H1 (cell line): ENCODE measurements at regions not wholly inside any gene's neighbourhood (a gene's known extent, or its start where the extent isn't known, plus 50 kb on each side); places are given as distances from the start of the nearest gene placed in this dataset.

Experiments used
- CTCF ChIA-PET: fragments of 300-600 bp; sonication (Branson Sonifier 250); formaldehyde crosslinking; loops from one replicate; lab custom pipeline; 2021; ENCODE audit not compliant: partially characterized antibody; lab: Charles Lee
- POLR2A ChIA-PET: fragments of 300-600 bp; sonication (Branson Sonifier 250); formaldehyde crosslinking; loops from one replicate; lab custom pipeline; 2021; ENCODE audit warnings: inconsistent platforms; ENCODE audit not compliant: partially characterized antibody; lab: Charles Lee
- DNase-seq, 2 experiments: peaks; one replicate each; pipeline versions ENCODE4 v3.0.0 to v3.0.0-alpha.2; 2010 to 2022; ENCODE audit warnings: low spot score in 2 of 2, low read depth in 1 of 2, mixed read lengths in 1 of 2
- FAIRE-seq: peaks from 2 replicates; lab custom pipeline; 2011; peaks lifted over from hg19 to GRCh38; lab: Jason Lieb, UNC
- H2AFZ ChIP-seq: 2 replicates; pipeline ENCODE4 v1.8.1; 2012; ENCODE audit warnings: low read length, inconsistent platforms
- H2AK5ac ChIP-seq: 2 replicates; pipeline ENCODE4 v1.6.1; 2013; ENCODE audit warnings: low read depth, low read length
- H2BK120ac ChIP-seq: replicated peaks from 2 replicates; pipeline ENCODE3; 2013; ENCODE audit warnings: low read depth, low read length, inconsistent platforms
- H2BK12ac ChIP-seq: 2 replicates; pipeline ENCODE4 v1.6.1; 2013; ENCODE audit warnings: low read depth, low read length
- H2BK15ac ChIP-seq: 2 replicates; pipeline ENCODE4 v1.6.1; 2013; ENCODE audit warnings: low read length
- H2BK20ac ChIP-seq: 2 replicates; pipeline ENCODE4 v1.6.1; 2013; ENCODE audit warnings: low read length
- H2BK5ac ChIP-seq: 2 replicates; pipeline ENCODE4 v1.6.1; 2013; ENCODE audit warnings: low read depth, low read length
- H3K14ac ChIP-seq: 2 replicates; pipeline ENCODE4 v1.6.1; 2013; ENCODE audit warnings: inconsistent platforms; ENCODE audit not compliant: insufficient read length
- H3K18ac ChIP-seq: 2 replicates; pipeline ENCODE4 v1.6.1; 2013; ENCODE audit warnings: low read length; ENCODE audit errors: extremely low read depth
- H3K23ac ChIP-seq: 2 replicates; pipeline ENCODE4 v1.6.1; 2013; ENCODE audit warnings: inconsistent platforms; ENCODE audit not compliant: insufficient read length
- H3K23me2 ChIP-seq: 2 replicates; pipeline ENCODE4 v1.6.1; 2013; ENCODE audit warnings: low read depth, low read length
- H3K27ac ChIP-seq: 2 replicates; pipeline ENCODE4 v1.6.1; 2011; ENCODE audit warnings: low read depth, low read length, inconsistent platforms
- H3K27me3 ChIP-seq, 4 experiments: replicated peaks in 1 of 4; 1 replicate in 1 of 4; 2 replicates in 3 of 4; pipeline versions ENCODE4 v1.6.1 to v1.8.1; 2011 to 2013; ENCODE audit warnings: low read length in 3 of 4, mild to moderate bottlenecking in 3 of 4, inconsistent platforms in 2 of 4, mixed read lengths in 2 of 4, moderate library complexity in 1 of 4; ENCODE audit not compliant: control insufficient read depth in 3 of 4, insufficient read depth in 3 of 4; ENCODE audit errors: extremely low read depth in 1 of 4
- H3K36me3 ChIP-seq, 4 experiments: 2 replicates each; pipeline versions ENCODE4 v1.6.1 to v1.8.1; 2011 to 2013; ENCODE audit warnings: mild to moderate bottlenecking in 4 of 4, low read length in 3 of 4, moderate library complexity in 2 of 4, control low read depth in 1 of 4, inconsistent platforms in 1 of 4; ENCODE audit not compliant: insufficient read depth in 4 of 4, control insufficient read depth in 2 of 4
- H3K4ac ChIP-seq: replicated peaks from 2 replicates; pipeline ENCODE3; 2013; ENCODE audit warnings: low read length, low read depth, mixed read lengths, inconsistent platforms; ENCODE audit not compliant: insufficient read length
- H3K4me1 ChIP-seq, 4 experiments: replicated peaks in 1 of 4; 1 replicate in 1 of 4; 2 replicates in 3 of 4; pipeline versions ENCODE4 v1.6.1 to v1.8.1; 2011 to 2013; ENCODE audit warnings: low read length in 3 of 4, inconsistent platforms in 2 of 4, mixed read lengths in 1 of 4; ENCODE audit not compliant: insufficient read depth in 4 of 4, control insufficient read depth in 3 of 4
- H3K4me2 ChIP-seq, 2 experiments: 2 replicates each; pipeline versions ENCODE4 v1.6.1 to v1.8.1; 2011 to 2013; ENCODE audit warnings: low read depth in 2 of 2, low read length in 2 of 2, control low read depth in 1 of 2, inconsistent platforms in 1 of 2, mild to moderate bottlenecking in 1 of 2; ENCODE audit not compliant: insufficient read depth in 1 of 2
- H3K4me3 ChIP-seq, 4 experiments: fragments of 200-600, 300-600 bp in 1 of 4; sonication (generic), shearing (Covaris generic), sonication (Bioruptor Twin) in 1 of 4; 2 replicates each; pipeline versions ENCODE4 v1.5.1 to v1.8.1; 2011 to 2016; ENCODE audit warnings: low read length in 4 of 4, low read depth in 3 of 4, control low read depth in 2 of 4, inconsistent platforms in 2 of 4, mild to moderate bottlenecking in 2 of 4, mixed read lengths in 1 of 4, moderate library complexity in 1 of 4; ENCODE audit not compliant: insufficient read depth in 2 of 4; ENCODE audit errors: extremely low read depth in 1 of 4
- H3K56ac ChIP-seq: replicated peaks from 2 replicates; pipeline ENCODE3; 2013; ENCODE audit warnings: low read depth, mild to moderate bottlenecking, mixed read lengths, low read length, inconsistent platforms; ENCODE audit not compliant: insufficient read length
- H3K79me1 ChIP-seq: 2 replicates; pipeline ENCODE4 v1.6.1; 2013; ENCODE audit warnings: low read depth, low read length, control low read depth
- H3K79me2 ChIP-seq, 2 experiments: 2 replicates each; pipeline versions ENCODE4 v1.6.1 to v1.8.1; 2012 to 2013; ENCODE audit warnings: low read length in 2 of 2, mild to moderate bottlenecking in 2 of 2, inconsistent platforms in 1 of 2; ENCODE audit not compliant: insufficient read depth in 2 of 2, control insufficient read depth in 1 of 2
- H3K9ac ChIP-seq, 4 experiments: replicated peaks in 1 of 4; 1 replicate in 1 of 4; 2 replicates in 3 of 4; pipeline versions ENCODE4 v1.6.1 to v1.8.1; 2011 to 2013; ENCODE audit warnings: low read depth in 3 of 4, low read length in 3 of 4, control low read depth in 2 of 4, mild to moderate bottlenecking in 2 of 4, moderate library complexity in 2 of 4, inconsistent platforms in 1 of 4; ENCODE audit errors: extremely low read depth in 1 of 4
- H3K9me3 ChIP-seq, 2 experiments: 2 replicates each; pipeline versions ENCODE4 v1.6.1 to v1.8.1; 2012 to 2013; ENCODE audit warnings: mild to moderate bottlenecking in 2 of 2, moderate library complexity in 2 of 2, control low read depth in 1 of 2, inconsistent platforms in 1 of 2, low read depth in 1 of 2, low read length in 1 of 2, mixed read lengths in 1 of 2; ENCODE audit not compliant: insufficient read depth in 2 of 2
- H4K20me1 ChIP-seq, 2 experiments: replicated peaks in 1 of 2; 2 replicates each; pipeline versions ENCODE3 to v1.8.1; 2011 to 2013; ENCODE audit warnings: inconsistent platforms in 2 of 2, low read length in 2 of 2, mild to moderate bottlenecking in 1 of 2; ENCODE audit not compliant: insufficient read depth in 2 of 2, control insufficient read depth in 1 of 2
- H4K5ac ChIP-seq: 2 replicates; pipeline ENCODE4 v1.6.1; 2013; ENCODE audit warnings: low read length, low read depth, mixed read lengths, inconsistent platforms; ENCODE audit not compliant: insufficient read length
- H4K8ac ChIP-seq: 2 replicates; pipeline ENCODE4 v1.8.0; 2013; ENCODE audit warnings: mild to moderate bottlenecking, moderate library complexity, low read length, inconsistent platforms; ENCODE audit not compliant: insufficient read depth; ENCODE audit errors: extremely low read depth
- H4K91ac ChIP-seq: replicated peaks from 2 replicates; pipeline ENCODE3; 2013; ENCODE audit warnings: low read length, mixed read lengths, inconsistent platforms; ENCODE audit not compliant: insufficient read length
- WGBS, 2 experiments: shearing (Covaris generic) in 1 of 2; methylation state at CpG; one replicate each; pipeline versions ENCODE4 v1.1.6 to v1.1.7; 2013 to 2015; ENCODE audit warnings: low lambda C conversion rate in 2 of 2, mixed read lengths in 2 of 2, inconsistent platforms in 1 of 2, low coverage in 1 of 2, missing lambda C conversion rate in 1 of 2; ENCODE audit not compliant: insufficient replicate concordance in 2 of 2, insufficient coverage in 1 of 2, insufficient read length in 1 of 2; ENCODE audit errors: extremely low coverage in 1 of 2, missing lambda C conversion rate in 1 of 2; 5-methylcytosine and 5-hydroxymethylcytosine counted together
- TF ChIP-seq, protein P1 (sequence below): fragments of 300-600 bp; sonication (generic); IDR thresholded peaks from 2 replicates; pipeline ENCODE4 v1.7.1; 2012; ENCODE audit warnings: low read length, moderate library complexity, mild to moderate bottlenecking, inconsistent platforms; ENCODE audit not compliant: insufficient replicate concordance

DNA sequence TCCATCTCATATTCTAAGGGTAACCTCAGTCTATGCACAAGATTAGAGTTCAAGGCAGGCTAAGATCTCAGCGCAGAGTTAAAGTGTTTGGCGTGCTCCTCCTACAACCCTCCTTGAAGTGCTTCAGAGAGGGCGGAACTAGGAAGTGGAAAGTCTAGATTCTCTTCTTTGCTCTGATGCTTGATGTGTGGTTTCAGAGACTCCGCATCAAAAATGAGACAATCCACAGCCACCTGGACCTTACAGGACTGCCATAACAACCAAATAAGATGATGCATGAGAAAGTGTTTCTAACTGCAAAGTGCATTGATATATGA is 161.3 kb upstream of the ATP11B start:
- CTCF ChIA-PET: interaction anchor here (0.6 to 1.5 kb wide), 4 partner anchors 8 to 1273 kb away, joined by 3 to 8 read pairs (median 4); no protein-coding TSS in a partner anchor
- TF ChIP-seq, protein P1, sequence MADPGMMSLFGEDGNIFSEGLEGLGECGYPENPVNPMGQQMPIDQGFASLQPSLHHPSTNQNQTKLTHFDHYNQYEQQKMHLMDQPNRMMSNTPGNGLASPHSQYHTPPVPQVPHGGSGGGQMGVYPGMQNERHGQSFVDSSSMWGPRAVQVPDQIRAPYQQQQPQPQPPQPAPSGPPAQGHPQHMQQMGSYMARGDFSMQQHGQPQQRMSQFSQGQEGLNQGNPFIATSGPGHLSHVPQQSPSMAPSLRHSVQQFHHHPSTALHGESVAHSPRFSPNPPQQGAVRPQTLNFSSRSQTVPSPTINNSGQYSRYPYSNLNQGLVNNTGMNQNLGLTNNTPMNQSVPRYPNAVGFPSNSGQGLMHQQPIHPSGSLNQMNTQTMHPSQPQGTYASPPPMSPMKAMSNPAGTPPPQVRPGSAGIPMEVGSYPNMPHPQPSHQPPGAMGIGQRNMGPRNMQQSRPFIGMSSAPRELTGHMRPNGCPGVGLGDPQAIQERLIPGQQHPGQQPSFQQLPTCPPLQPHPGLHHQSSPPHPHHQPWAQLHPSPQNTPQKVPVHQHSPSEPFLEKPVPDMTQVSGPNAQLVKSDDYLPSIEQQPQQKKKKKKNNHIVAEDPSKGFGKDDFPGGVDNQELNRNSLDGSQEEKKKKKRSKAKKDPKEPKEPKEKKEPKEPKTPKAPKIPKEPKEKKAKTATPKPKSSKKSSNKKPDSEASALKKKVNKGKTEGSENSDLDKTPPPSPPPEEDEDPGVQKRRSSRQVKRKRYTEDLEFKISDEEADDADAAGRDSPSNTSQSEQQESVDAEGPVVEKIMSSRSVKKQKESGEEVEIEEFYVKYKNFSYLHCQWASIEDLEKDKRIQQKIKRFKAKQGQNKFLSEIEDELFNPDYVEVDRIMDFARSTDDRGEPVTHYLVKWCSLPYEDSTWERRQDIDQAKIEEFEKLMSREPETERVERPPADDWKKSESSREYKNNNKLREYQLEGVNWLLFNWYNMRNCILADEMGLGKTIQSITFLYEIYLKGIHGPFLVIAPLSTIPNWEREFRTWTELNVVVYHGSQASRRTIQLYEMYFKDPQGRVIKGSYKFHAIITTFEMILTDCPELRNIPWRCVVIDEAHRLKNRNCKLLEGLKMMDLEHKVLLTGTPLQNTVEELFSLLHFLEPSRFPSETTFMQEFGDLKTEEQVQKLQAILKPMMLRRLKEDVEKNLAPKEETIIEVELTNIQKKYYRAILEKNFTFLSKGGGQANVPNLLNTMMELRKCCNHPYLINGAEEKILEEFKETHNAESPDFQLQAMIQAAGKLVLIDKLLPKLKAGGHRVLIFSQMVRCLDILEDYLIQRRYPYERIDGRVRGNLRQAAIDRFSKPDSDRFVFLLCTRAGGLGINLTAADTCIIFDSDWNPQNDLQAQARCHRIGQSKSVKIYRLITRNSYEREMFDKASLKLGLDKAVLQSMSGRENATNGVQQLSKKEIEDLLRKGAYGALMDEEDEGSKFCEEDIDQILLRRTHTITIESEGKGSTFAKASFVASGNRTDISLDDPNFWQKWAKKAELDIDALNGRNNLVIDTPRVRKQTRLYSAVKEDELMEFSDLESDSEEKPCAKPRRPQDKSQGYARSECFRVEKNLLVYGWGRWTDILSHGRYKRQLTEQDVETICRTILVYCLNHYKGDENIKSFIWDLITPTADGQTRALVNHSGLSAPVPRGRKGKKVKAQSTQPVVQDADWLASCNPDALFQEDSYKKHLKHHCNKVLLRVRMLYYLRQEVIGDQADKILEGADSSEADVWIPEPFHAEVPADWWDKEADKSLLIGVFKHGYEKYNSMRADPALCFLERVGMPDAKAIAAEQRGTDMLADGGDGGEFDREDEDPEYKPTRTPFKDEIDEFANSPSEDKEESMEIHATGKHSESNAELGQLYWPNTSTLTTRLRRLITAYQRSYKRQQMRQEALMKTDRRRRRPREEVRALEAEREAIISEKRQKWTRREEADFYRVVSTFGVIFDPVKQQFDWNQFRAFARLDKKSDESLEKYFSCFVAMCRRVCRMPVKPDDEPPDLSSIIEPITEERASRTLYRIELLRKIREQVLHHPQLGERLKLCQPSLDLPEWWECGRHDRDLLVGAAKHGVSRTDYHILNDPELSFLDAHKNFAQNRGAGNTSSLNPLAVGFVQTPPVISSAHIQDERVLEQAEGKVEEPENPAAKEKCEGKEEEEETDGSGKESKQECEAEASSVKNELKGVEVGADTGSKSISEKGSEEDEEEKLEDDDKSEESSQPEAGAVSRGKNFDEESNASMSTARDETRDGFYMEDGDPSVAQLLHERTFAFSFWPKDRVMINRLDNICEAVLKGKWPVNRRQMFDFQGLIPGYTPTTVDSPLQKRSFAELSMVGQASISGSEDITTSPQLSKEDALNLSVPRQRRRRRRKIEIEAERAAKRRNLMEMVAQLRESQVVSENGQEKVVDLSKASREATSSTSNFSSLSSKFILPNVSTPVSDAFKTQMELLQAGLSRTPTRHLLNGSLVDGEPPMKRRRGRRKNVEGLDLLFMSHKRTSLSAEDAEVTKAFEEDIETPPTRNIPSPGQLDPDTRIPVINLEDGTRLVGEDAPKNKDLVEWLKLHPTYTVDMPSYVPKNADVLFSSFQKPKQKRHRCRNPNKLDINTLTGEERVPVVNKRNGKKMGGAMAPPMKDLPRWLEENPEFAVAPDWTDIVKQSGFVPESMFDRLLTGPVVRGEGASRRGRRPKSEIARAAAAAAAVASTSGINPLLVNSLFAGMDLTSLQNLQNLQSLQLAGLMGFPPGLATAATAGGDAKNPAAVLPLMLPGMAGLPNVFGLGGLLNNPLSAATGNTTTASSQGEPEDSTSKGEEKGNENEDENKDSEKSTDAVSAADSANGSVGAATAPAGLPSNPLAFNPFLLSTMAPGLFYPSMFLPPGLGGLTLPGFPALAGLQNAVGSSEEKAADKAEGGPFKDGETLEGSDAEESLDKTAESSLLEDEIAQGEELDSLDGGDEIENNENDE: no peak

More for the DNA sequence above, 161.3 kb upstream of the ATP11B start:
- no peak overlapping the region for H3K4ac ChIP-seq
- no peaks in the 10 kb centered on the region for H3K79me1 ChIP-seq
- H3K4me1 ChIP-seq: peaks cover 0 to 2% (median 0%) of the 10 kb centered on the region in 4 experiments; a peak in 1 of 7 replicates
- H2AK5ac ChIP-seq: no peak overlapping the region
- H2AFZ ChIP-seq: no peak overlapping the region
- H3K4me2 ChIP-seq: no peak overlapping the region
- FAIRE-seq (no peak), DNase-seq (no peak)
- H2BK12ac ChIP-seq: no peak overlapping the region
- WGBS, 2 experiments: 87% methylated on average over 4 of the region's 4 CpGs; no CpG with 5 or more reads in 1 of the 2 experiments
- no peak overlapping the region for H3K9ac ChIP-seq
- H4K91ac ChIP-seq: no peak overlapping the region
- POLR2A ChIA-PET: no interaction called here
- no peak overlapping the region for H2BK20ac ChIP-seq
- H3K18ac ChIP-seq: no peak overlapping the region
- H3K36me3 ChIP-seq: no peaks in the 10 kb centered on the region
- no peak overlapping the region for H2BK15ac ChIP-seq
- no peaks in the 10 kb centered on the region for H3K9me3 ChIP-seq
- no peak overlapping the region for H3K23ac ChIP-seq
- H3K14ac ChIP-seq: no peak overlapping the region
- no peaks in the 10 kb centered on the region for H4K20me1 ChIP-seq
- H3K23me2 ChIP-seq: no peaks in the 10 kb centered on the region
- no peak overlapping the region for H3K4me3 ChIP-seq
- no peak overlapping the region for H2BK5ac ChIP-seq
- no peaks in the 10 kb centered on the region for H3K27me3 ChIP-seq
- no peak overlapping the region for H3K27ac ChIP-seq
- H2BK120ac ChIP-seq: no peak overlapping the region
- no peak overlapping the region for H4K8ac ChIP-seq
- no peak overlapping the region for H3K56ac ChIP-seq
- no peak overlapping the region for H4K5ac ChIP-seq
- H3K79me2 ChIP-seq: no peaks in the 10 kb centered on the region
